ENCODE measurements at regions not wholly inside any gene's neighbourhood (a gene's known extent, or its start where the extent isn't known, plus 50 kb on each side); places are given as distances from the start of the nearest gene placed in this dataset.

GRCh38 chr18:76667603-76668002 is 154.8 kb upstream of the ZNF236 start:
- H3K27ac ChIP-seq (ENCODE audit: low read depth, low read length) = no peak overlapping the region
- Mint-ChIP-seq H3K27ac (ENCODE audit: unreplicated experiment) (no peak overlapping the region), H3K4me1 (ENCODE audit: low read depth, unreplicated experiment) (peaks cover 2% of the 10 kb centered on the region), H3K9me3 (ENCODE audit: unreplicated experiment) (peaks cover 6% of the 10 kb centered on the region), H3K4me3 (ENCODE audit: unreplicated experiment) (no peak overlapping the region), H3K36me3 (ENCODE audit: low read depth, unreplicated experiment) (no peaks in the 10 kb centered on the region), H3K27me3 (ENCODE audit: low read depth, unreplicated experiment) (no peaks in the 10 kb centered on the region)
- H3K4me3 ChIP-seq (ENCODE audit: insufficient read depth, low read depth, low read length) = no peak overlapping the region
- H3K4me2 ChIP-seq (ENCODE audit: low read length) = no peak overlapping the region
- FAIRE-seq = no peak
- H3K79me2 ChIP-seq (ENCODE audit: insufficient read depth, low read length) = no peaks in the 10 kb centered on the region
- peaks cover 1% of the 10 kb centered on the region for H3K4me1 ChIP-seq (ENCODE audit: insufficient read depth, low read length)
- H4K20me1 ChIP-seq (ENCODE audit: insufficient read depth, low read length) = no peaks in the 10 kb centered on the region
- H2AFZ ChIP-seq (ENCODE audit: low read depth, low read length) = no peak overlapping the region
- no peak overlapping the region for H3K9ac ChIP-seq (ENCODE audit: low read length)
- no peak for TF ChIP-seq EZH2 (IDR thresholded peaks at IDR 0.05; ENCODE audit: insufficient read depth, low read length)
- no peak for TF ChIP-seq CTCF (IDR thresholded peaks at IDR 0.05; ENCODE audit: insufficient read depth, low read depth, low read length)
- no peaks in the 10 kb centered on the region for H3K9me3 ChIP-seq (ENCODE audit: insufficient read depth, low read depth, low read length)
- H3K36me3 ChIP-seq (ENCODE audit: insufficient read depth, low read length) = no peaks in the 10 kb centered on the region
- DNase-seq (ENCODE audit: low read depth) = no peak
- no peaks in the 10 kb centered on the region for H3K27me3 ChIP-seq (ENCODE audit: insufficient read depth, low read length)

GRCh38 chr18:76662626-76663025 is 159.7 kb upstream of the ZNF236 start:
- H3K9ac ChIP-seq (ENCODE audit: low read length) = no peak overlapping the region
- FAIRE-seq (no peak), DNase-seq (ENCODE audit: low read depth) (no peak)
- Mint-ChIP-seq H3K36me3 (ENCODE audit: low read depth, unreplicated experiment) (no peaks in the 10 kb centered on the region), H3K27ac (ENCODE audit: unreplicated experiment) (no peak overlapping the region), H3K4me1 (ENCODE audit: low read depth, unreplicated experiment) (peaks cover 3% of the 10 kb centered on the region), H3K27me3 (ENCODE audit: low read depth, unreplicated experiment) (no peaks in the 10 kb centered on the region), H3K9me3 (ENCODE audit: unreplicated experiment) (peaks cover 4% of the 10 kb centered on the region), H3K4me3 (ENCODE audit: unreplicated experiment) (no peak overlapping the region)
- H3K4me3 ChIP-seq (ENCODE audit: insufficient read depth, low read depth, low read length) = no peak overlapping the region
- H3K4me1 ChIP-seq (ENCODE audit: insufficient read depth, low read length) = no peaks in the 10 kb centered on the region
- no peaks in the 10 kb centered on the region for H3K9me3 ChIP-seq (ENCODE audit: insufficient read depth, low read depth, low read length)
- TF ChIP-seq CTCF (IDR thresholded peaks at IDR 0.05; ENCODE audit: insufficient read depth, low read depth, low read length) = no peak
- TF ChIP-seq EZH2 (IDR thresholded peaks at IDR 0.05; ENCODE audit: insufficient read depth, low read length) = no peak
- H3K36me3 ChIP-seq (ENCODE audit: insufficient read depth, low read length) = no peaks in the 10 kb centered on the region
- H4K20me1 ChIP-seq (ENCODE audit: insufficient read depth, low read length) = no peaks in the 10 kb centered on the region
- no peak overlapping the region for H2AFZ ChIP-seq (ENCODE audit: low read depth, low read length)
- H3K27me3 ChIP-seq (ENCODE audit: insufficient read depth, low read length) = no peaks in the 10 kb centered on the region
- H3K79me2 ChIP-seq (ENCODE audit: insufficient read depth, low read length) = no peaks in the 10 kb centered on the region
- no peak overlapping the region for H3K27ac ChIP-seq (ENCODE audit: low read depth, low read length)
- no peak overlapping the region for H3K4me2 ChIP-seq (ENCODE audit: low read length)

GRCh38 chr18:76660571-76661192 is 161.7 kb upstream of the ZNF236 start:
- Histone ChIP-seq H3K4me1 (ENCODE audit: insufficient read depth, low read length) (no peaks in the 10 kb centered on the region), H2AFZ (ENCODE audit: low read depth, low read length) (no peak overlapping the region), H3K36me3 (ENCODE audit: insufficient read depth, low read length) (no peaks in the 10 kb centered on the region), H3K79me2 (ENCODE audit: insufficient read depth, low read length) (no peaks in the 10 kb centered on the region), H3K9ac (ENCODE audit: low read length) (no peak overlapping the region), H3K4me2 (ENCODE audit: low read length) (no peak overlapping the region), H3K27ac (ENCODE audit: low read depth, low read length) (no peak overlapping the region), H3K27me3 (ENCODE audit: insufficient read depth, low read length) (peaks cover 6% of the 10 kb centered on the region), H3K9me3 (ENCODE audit: insufficient read depth, low read depth, low read length) (no peaks in the 10 kb centered on the region), H3K4me3 (ENCODE audit: insufficient read depth, low read depth, low read length) (no peak overlapping the region), H4K20me1 (ENCODE audit: insufficient read depth, low read length) (no peaks in the 10 kb centered on the region)
- H3K4me1 Mint-ChIP-seq (ENCODE audit: low read depth, unreplicated experiment) = peaks cover 11% of the 10 kb centered on the region
- no peak for FAIRE-seq
- no peaks in the 10 kb centered on the region for H3K27me3 Mint-ChIP-seq (ENCODE audit: low read depth, unreplicated experiment)
- TF ChIP-seq CTCF (IDR thresholded peaks at IDR 0.05; ENCODE audit: insufficient read depth, low read depth, low read length) = no peak
- TF ChIP-seq EZH2 (IDR thresholded peaks at IDR 0.05; ENCODE audit: insufficient read depth, low read length) = no peak
- no peaks in the 10 kb centered on the region for H3K36me3 Mint-ChIP-seq (ENCODE audit: low read depth, unreplicated experiment)
- no peak overlapping the region for H3K27ac Mint-ChIP-seq (ENCODE audit: unreplicated experiment)
- no peak overlapping the region for H3K4me3 Mint-ChIP-seq (ENCODE audit: unreplicated experiment)
- DNase-seq (ENCODE audit: low read depth) = no peak
- peaks cover 4% of the 10 kb centered on the region for H3K9me3 Mint-ChIP-seq (ENCODE audit: unreplicated experiment)

Measured in astrocyte (in vitro differentiated cells and primary cell).